H9 (cell line): ENCODE measurements at regions not wholly inside any gene's neighbourhood (a gene's known extent, or its start where the extent isn't known, plus 50 kb on each side); places are given as distances from the start of the nearest gene placed in this dataset.

Experiments used
- DNase-seq: peaks from one replicate; pipeline ENCODE4 v3.0.0-alpha.2; 2017
- H2AFZ ChIP-seq: one replicate; pipeline ENCODE4 v1.6.1; 2013; ENCODE audit warnings: mild to moderate bottlenecking, low read length, control low read depth, moderate library complexity
- H2AK5ac ChIP-seq: 2 replicates; pipeline ENCODE4 v1.6.1; 2013; ENCODE audit warnings: low read length, control low read depth, mixed read lengths; ENCODE audit not compliant: insufficient read length
- H2BK120ac ChIP-seq: one replicate; pipeline ENCODE4 v1.6.1; 2013; ENCODE audit warnings: low read depth, mild to moderate bottlenecking, low read length, control low read depth, inconsistent platforms; ENCODE audit not compliant: poor library complexity, severe bottlenecking
- H2BK12ac ChIP-seq: 2 replicates; pipeline ENCODE4 v1.6.1; 2013; ENCODE audit warnings: low read length, control low read depth, mixed read lengths, low read depth; ENCODE audit not compliant: insufficient read length
- H2BK15ac ChIP-seq: 2 replicates; pipeline ENCODE4 v1.6.1; 2013; ENCODE audit warnings: low read depth, low read length, control low read depth
- H2BK20ac ChIP-seq: one replicate; pipeline ENCODE4 v1.6.1; 2013; ENCODE audit warnings: low read depth, mild to moderate bottlenecking, low read length, control low read depth, inconsistent platforms; ENCODE audit not compliant: poor library complexity, severe bottlenecking
- H2BK5ac ChIP-seq: 2 replicates; pipeline ENCODE4 v1.6.1; 2013; ENCODE audit warnings: low read length, control low read depth, mixed read lengths; ENCODE audit not compliant: insufficient read length
- H3K14ac ChIP-seq: 2 replicates; pipeline ENCODE4 v1.6.1; 2013; ENCODE audit warnings: low read length, control low read depth; ENCODE audit not compliant: insufficient read depth
- H3K18ac ChIP-seq: 2 replicates; pipeline ENCODE4 v1.6.1; 2013; ENCODE audit warnings: low read depth, mild to moderate bottlenecking, mixed read lengths, low read length, control low read depth; ENCODE audit not compliant: insufficient read length
- H3K23ac ChIP-seq: 2 replicates; pipeline ENCODE4 v1.6.1; 2013; ENCODE audit warnings: low read length, control low read depth, mixed read lengths, low read depth; ENCODE audit not compliant: insufficient read length
- H3K23me2 ChIP-seq: 2 replicates; pipeline ENCODE4 v1.6.1; 2013; ENCODE audit warnings: low read depth, mild to moderate bottlenecking, mixed read lengths, low read length, control low read depth; ENCODE audit not compliant: insufficient read length, poor library complexity, severe bottlenecking
- H3K27ac ChIP-seq: 2 replicates; pipeline ENCODE4 v1.5.1; 2013; ENCODE audit warnings: low read length, control low read depth, mixed read lengths, low read depth; ENCODE audit not compliant: insufficient read length
- H3K27me3 ChIP-seq: 2 replicates; pipeline ENCODE4 v1.6.1; 2013; ENCODE audit warnings: low read length, control low read depth, inconsistent platforms; ENCODE audit not compliant: insufficient read depth
- H3K4ac ChIP-seq: 2 replicates; pipeline ENCODE4 v1.6.1; 2013; ENCODE audit warnings: low read depth, mild to moderate bottlenecking, control low read depth, inconsistent platforms, low read length, moderate library complexity
- H3K4me1 ChIP-seq: 2 replicates; pipeline ENCODE4 v1.6.1; 2013; ENCODE audit warnings: low read length, control low read depth, inconsistent platforms; ENCODE audit not compliant: insufficient read depth
- H3K4me2 ChIP-seq: 2 replicates; pipeline ENCODE4 v1.6.1; 2013; ENCODE audit warnings: low read length, control low read depth, mixed read lengths; ENCODE audit not compliant: insufficient read length, insufficient read depth
- H3K56ac ChIP-seq: 2 replicates; pipeline ENCODE4 v1.6.1; 2013; ENCODE audit warnings: low read depth, mild to moderate bottlenecking, mixed read lengths, low read length, control low read depth; ENCODE audit not compliant: insufficient read length
- H3K79me1 ChIP-seq: 2 replicates; pipeline ENCODE4 v1.6.1; 2013; ENCODE audit warnings: low read depth, mild to moderate bottlenecking, moderate library complexity, low read length, control low read depth, inconsistent platforms; ENCODE audit not compliant: insufficient read depth, poor library complexity, severe bottlenecking
- H3K79me2 ChIP-seq: 2 replicates; pipeline ENCODE4 v1.6.1; 2013; ENCODE audit warnings: low read length, control low read depth, inconsistent platforms; ENCODE audit not compliant: insufficient read depth
- H3K9ac ChIP-seq: 2 replicates; pipeline ENCODE4 v1.6.1; 2013; ENCODE audit warnings: low read length, control low read depth, mixed read lengths; ENCODE audit not compliant: insufficient read length; ENCODE audit errors: extremely low read depth
- H3K9me3 ChIP-seq: one replicate; pipeline ENCODE4 v1.6.1; 2013; ENCODE audit warnings: low read depth, low read length, inconsistent platforms; ENCODE audit not compliant: control insufficient read depth
- H3T11ph ChIP-seq: one replicate; pipeline ENCODE4 v1.6.1; 2013; ENCODE audit warnings: mild to moderate bottlenecking, low read length, control low read depth, inconsistent platforms
- H4K20me1 ChIP-seq: one replicate; pipeline ENCODE4 v1.6.1; 2013; ENCODE audit not compliant: control insufficient read depth, insufficient read length, insufficient read depth
- H4K5ac ChIP-seq: 2 replicates; pipeline ENCODE4 v1.6.1; 2013; ENCODE audit warnings: low read depth, mild to moderate bottlenecking, mixed read lengths, low read length, control low read depth; ENCODE audit not compliant: insufficient read length
- H4K8ac ChIP-seq: replicated peaks from 2 replicates; pipeline ENCODE4 v1.6.1; 2013; ENCODE audit warnings: low read length, control low read depth, mixed read lengths, low read depth; ENCODE audit not compliant: insufficient read length
- H4K91ac ChIP-seq: 2 replicates; pipeline ENCODE4 v1.6.1; 2013; ENCODE audit warnings: low read depth, mild to moderate bottlenecking, moderate library complexity, mixed read lengths, low read length, control low read depth; ENCODE audit not compliant: insufficient read length
- H3K27ac Mint-ChIP-seq, 3 experiments: 2 replicates in 2 of 3; 3 replicates in 1 of 3; pipeline ENCODE4 v1.8.0; 2020 to 2021; ENCODE audit warnings: mixed read lengths in 3 of 3, mild to moderate bottlenecking in 1 of 3, moderate library complexity in 1 of 3
- H3K27me3 Mint-ChIP-seq: 2 replicates; pipeline ENCODE4 v1.8.0; 2021; ENCODE audit warnings: low read depth, mild to moderate bottlenecking, moderate library complexity, mixed read lengths
- H3K36me3 Mint-ChIP-seq, 3 experiments: 2 replicates in 2 of 3; 3 replicates in 1 of 3; pipeline ENCODE4 v1.8.0; 2020 to 2021; ENCODE audit warnings: low read depth in 3 of 3, mixed read lengths in 3 of 3; ENCODE audit not compliant: insufficient read depth in 1 of 3
- H3K4me1 Mint-ChIP-seq, 2 experiments: 2 replicates each; pipeline ENCODE4 v1.8.0; 2020; ENCODE audit warnings: mixed read lengths in 2 of 2
- H3K4me3 Mint-ChIP-seq, 2 experiments: 2 replicates in 1 of 2; 3 replicates in 1 of 2; pipeline ENCODE4 v1.8.0; 2020 to 2021; ENCODE audit warnings: mild to moderate bottlenecking in 2 of 2, mixed read lengths in 2 of 2, moderate library complexity in 1 of 2
- H3K9me3 Mint-ChIP-seq, 2 experiments: 2 replicates in 1 of 2; 3 replicates in 1 of 2; pipeline ENCODE4 v1.8.0; 2020; ENCODE audit warnings: mild to moderate bottlenecking in 2 of 2, mixed read lengths in 2 of 2, moderate library complexity in 1 of 2
- CTCF ChIP-seq: fragments of 200-600 bp; sonication (generic); conservative IDR thresholded peaks from 3 replicates; pipeline ENCODE4 v1.8.0; 2021; ENCODE audit warnings: antibody characterized with exemption, mild to moderate bottlenecking
- WGBS: extraction: QIAGEN DNeasy Blood & Tissue Kit; methylation state at CpG from one replicate; pipeline ENCODE4 v1.1.7; 2013; ENCODE audit warnings: missing lambda C conversion rate, low lambda C conversion rate, mixed read lengths; ENCODE audit not compliant: insufficient read length; ENCODE audit errors: extremely low coverage; 5-methylcytosine and 5-hydroxymethylcytosine counted together

GRCh38 chr6:139871165-139871710, 496.8 kb upstream of the CITED2 start:
- Histone ChIP-seq H3K9me3 (no peaks in the 10 kb centered on the region), H3T11ph (no peak overlapping the region), H3K23me2 (no peaks in the 10 kb centered on the region), H2AFZ (no peak overlapping the region), H2AK5ac (no peak overlapping the region), H2BK15ac (no peak overlapping the region), H3K4me2 (no peak overlapping the region), H2BK12ac (no peak overlapping the region), H3K4ac (no peak overlapping the region), H2BK20ac (no peak overlapping the region), H4K8ac (no peak overlapping the region), H3K18ac (no peak overlapping the region), H3K14ac (no peak overlapping the region), H3K9ac (no peak overlapping the region), H2BK120ac (no peak overlapping the region), H3K27ac (no peak overlapping the region), H3K4me1 (no peaks in the 10 kb centered on the region), H3K79me1 (no peaks in the 10 kb centered on the region), H3K27me3 (no peaks in the 10 kb centered on the region), H4K20me1 (no peaks in the 10 kb centered on the region), H4K5ac (no peak overlapping the region), H3K23ac (no peak overlapping the region), H3K56ac (no peak overlapping the region), H3K79me2 (no peaks in the 10 kb centered on the region), H4K91ac (no peak overlapping the region), H2BK5ac (no peak overlapping the region)
- H3K4me1 Mint-ChIP-seq: peaks cover 3 to 6% of the 10 kb centered on the region in 2 experiments
- DNase-seq: no peak
- 0 out of 5 replicates have a peak, but pooled peaks cover 0 to 2% of the 10 kb centered on the region in 2 experiments for H3K9me3 Mint-ChIP-seq
- no peaks in the 10 kb centered on the region; a peak in 1 of 7 replicates for H3K36me3 Mint-ChIP-seq
- H3K27ac Mint-ChIP-seq: peak overlapping the region in 2 of 3 experiments; percentile 15 to 62; a peak in 1 of 7 replicates
- H3K27me3 Mint-ChIP-seq: no peaks in the 10 kb centered on the region
- H3K4me3 Mint-ChIP-seq: no peak overlapping the region
- WGBS: no CpG with 5 or more reads among the region's 6 CpGs
- no peak for TF ChIP-seq CTCF
